Neural progenitor cell (in vitro differentiated cells): ENCODE measurements at regions not wholly inside any gene's neighbourhood (a gene's known extent, or its start where the extent isn't known, plus 50 kb on each side); places are given as distances from the start of the nearest gene placed in this dataset.
"Not testable (repeated sequence)": the region's sequence is repeated elsewhere in the genome, so short reads cannot be mapped to it uniquely, and the experiment has no call there.

Source experiments
- EZH2 ChIP-seq: fragments of 200-600 bp; sonication (generic); IDR thresholded peaks from 2 replicates; pipeline ENCODE4 v1.6.1; 2017; ENCODE audit warnings: antibody characterized with exemption, mild to moderate bottlenecking, moderate library complexity
- EZH2phosphoT487 ChIP-seq: fragments of 200-600 bp; sonication (generic); IDR thresholded peaks from 2 replicates; pipeline ENCODE4 v1.6.1; 2017; ENCODE audit warnings: antibody characterized with exemption
- TF ChIP-seq, protein P1 (sequence below): fragments of 200-600 bp; sonication (generic); IDR thresholded peaks from 2 replicates; pipeline ENCODE4 v1.5.1; 2017; ENCODE audit warnings: antibody characterized with exemption, mild to moderate bottlenecking

DNA sequence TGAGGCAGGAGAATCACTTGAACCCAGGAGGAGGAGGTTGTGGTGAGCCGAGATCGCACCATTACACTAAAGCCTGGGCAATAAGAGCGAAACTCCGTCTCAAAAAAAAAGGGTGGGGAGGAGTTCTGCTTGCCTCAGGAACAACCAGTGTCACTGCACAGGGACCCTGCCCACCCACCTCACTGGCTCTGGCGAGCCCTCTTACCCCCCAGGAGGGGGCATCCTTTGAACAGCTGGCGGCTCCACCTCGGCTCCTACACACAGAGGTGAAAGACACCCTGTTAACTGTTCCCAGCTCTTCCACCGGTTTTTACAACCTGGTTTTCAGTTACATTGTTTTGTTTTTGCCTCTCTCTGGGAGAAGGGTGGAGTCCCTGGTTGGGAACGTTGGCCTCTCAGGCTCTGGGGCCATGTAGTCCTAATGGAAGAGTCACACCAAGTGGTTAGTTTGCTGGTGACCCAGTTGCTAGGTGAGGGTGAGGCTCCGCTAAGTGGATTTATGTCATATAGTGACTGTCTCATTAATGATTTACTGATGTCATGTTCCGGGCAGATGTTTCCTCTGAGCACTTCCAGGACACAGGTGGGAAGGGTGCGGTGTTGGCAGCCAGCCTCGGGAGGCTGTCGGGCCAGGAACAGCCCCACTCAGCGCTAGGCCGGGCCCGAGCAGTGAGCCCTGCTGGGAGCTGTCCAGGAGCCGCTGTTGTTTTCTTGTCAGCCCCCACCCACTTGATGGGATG is 120.6 kb upstream of the TPTE start:
- TF ChIP-seq, protein P1, sequence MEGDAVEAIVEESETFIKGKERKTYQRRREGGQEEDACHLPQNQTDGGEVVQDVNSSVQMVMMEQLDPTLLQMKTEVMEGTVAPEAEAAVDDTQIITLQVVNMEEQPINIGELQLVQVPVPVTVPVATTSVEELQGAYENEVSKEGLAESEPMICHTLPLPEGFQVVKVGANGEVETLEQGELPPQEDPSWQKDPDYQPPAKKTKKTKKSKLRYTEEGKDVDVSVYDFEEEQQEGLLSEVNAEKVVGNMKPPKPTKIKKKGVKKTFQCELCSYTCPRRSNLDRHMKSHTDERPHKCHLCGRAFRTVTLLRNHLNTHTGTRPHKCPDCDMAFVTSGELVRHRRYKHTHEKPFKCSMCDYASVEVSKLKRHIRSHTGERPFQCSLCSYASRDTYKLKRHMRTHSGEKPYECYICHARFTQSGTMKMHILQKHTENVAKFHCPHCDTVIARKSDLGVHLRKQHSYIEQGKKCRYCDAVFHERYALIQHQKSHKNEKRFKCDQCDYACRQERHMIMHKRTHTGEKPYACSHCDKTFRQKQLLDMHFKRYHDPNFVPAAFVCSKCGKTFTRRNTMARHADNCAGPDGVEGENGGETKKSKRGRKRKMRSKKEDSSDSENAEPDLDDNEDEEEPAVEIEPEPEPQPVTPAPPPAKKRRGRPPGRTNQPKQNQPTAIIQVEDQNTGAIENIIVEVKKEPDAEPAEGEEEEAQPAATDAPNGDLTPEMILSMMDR: not testable (repeated sequence)
- TF ChIP-seq EZH2, EZH2phosphoT487: not testable (repeated sequence)
